Chondrocyte (in vitro differentiated cells): ENCODE measurements at regions not wholly inside any gene's neighbourhood (a gene's known extent, or its start where the extent isn't known, plus 50 kb on each side); places are given as distances from the start of the nearest gene placed in this dataset.
"Not testable (repeated sequence)": the region's sequence is repeated elsewhere in the genome, so short reads cannot be mapped to it uniquely, and the experiment has no call there.

Source experiments
- DNase-seq: peaks from one replicate; pipeline ENCODE4 v3.0.0; 2021; ENCODE audit warnings: mixed read lengths, low spot score
- H3K27ac Mint-ChIP-seq: one replicate; pipeline ENCODE4 v1.8.0; 2021; ENCODE audit warnings: mild to moderate bottlenecking, moderate library complexity, mixed read lengths; ENCODE audit not compliant: unreplicated experiment
- H3K27me3 Mint-ChIP-seq: 2 replicates; pipeline ENCODE4 v1.8.0; 2021; ENCODE audit warnings: low read depth, mixed read lengths
- H3K36me3 Mint-ChIP-seq: 2 replicates; pipeline ENCODE4 v1.8.0; 2021; ENCODE audit warnings: low read depth, mixed read lengths
- H3K4me1 Mint-ChIP-seq: 2 replicates; pipeline ENCODE4 v1.8.0; 2021; ENCODE audit warnings: low read depth, mild to moderate bottlenecking, mixed read lengths
- H3K4me3 Mint-ChIP-seq: one replicate; pipeline ENCODE4 v1.8.0; 2021; ENCODE audit warnings: mild to moderate bottlenecking, moderate library complexity, mixed read lengths; ENCODE audit not compliant: unreplicated experiment
- H3K9me3 Mint-ChIP-seq: 2 replicates; pipeline ENCODE4 v1.8.0; 2021; ENCODE audit warnings: low read depth, mixed read lengths
- CTCF ChIP-seq: fragments of 200-600 bp; sonication (generic); IDR thresholded peaks from 2 replicates; pipeline ENCODE4 v1.5.0; 2021; ENCODE audit warnings: antibody characterized with exemption, mild to moderate bottlenecking, moderate library complexity

GRCh38 chr6:27138837-27139755 is 108.4 kb upstream of the PRSS16 start:
- no peaks in the 10 kb centered on the region for H3K27me3 Mint-ChIP-seq
- H3K4me3 Mint-ChIP-seq: peak overlapping the region; percentile 94
- DNase-seq: no peak
- peaks cover 41% of the 10 kb centered on the region for H3K4me1 Mint-ChIP-seq
- peak overlapping the region; percentile 92 for H3K27ac Mint-ChIP-seq
- no peaks in the 10 kb centered on the region for H3K9me3 Mint-ChIP-seq
- peak; percentile 33 for TF ChIP-seq CTCF
- H3K36me3 Mint-ChIP-seq: no peaks in the 10 kb centered on the region

GRCh38 chr6:27139756-27140579 is 107.5 kb upstream of the PRSS16 start:
- H3K4me1 Mint-ChIP-seq: peaks cover 44% of the 10 kb centered on the region
- DNase-seq: no peak
- no peak for TF ChIP-seq CTCF
- H3K36me3 Mint-ChIP-seq: no peaks in the 10 kb centered on the region
- H3K27me3 Mint-ChIP-seq: no peaks in the 10 kb centered on the region
- H3K27ac Mint-ChIP-seq: peak overlapping the region; percentile 92
- no peaks in the 10 kb centered on the region for H3K9me3 Mint-ChIP-seq
- H3K4me3 Mint-ChIP-seq: peak overlapping the region; percentile 94

- peaks cover 44% of the 10 kb centered on the region for H3K4me1 Mint-ChIP-seq
- H3K27ac Mint-ChIP-seq: no peak overlapping the region
- no peaks in the 10 kb centered on the region for H3K9me3 Mint-ChIP-seq
- TF ChIP-seq CTCF: no peak
- H3K27me3 Mint-ChIP-seq: no peaks in the 10 kb centered on the region
- H3K36me3 Mint-ChIP-seq: no peaks in the 10 kb centered on the region
- peak overlapping the region; percentile 13 for H3K4me3 Mint-ChIP-seq
- DNase-seq: no peak
Observed at GRCh38 chr6:27140999-27141528, 106.4 kb upstream of the PRSS16 start.

GRCh38 chr6:27141529-27142015 is 105.9 kb upstream of the PRSS16 start:
- Mint-ChIP-seq H3K9me3 (no peaks in the 10 kb centered on the region), H3K4me3 (no peak overlapping the region), H3K27ac (no peak overlapping the region), H3K4me1 (peaks cover 44% of the 10 kb centered on the region), H3K27me3 (no peaks in the 10 kb centered on the region), H3K36me3 (no peaks in the 10 kb centered on the region)
- TF ChIP-seq CTCF: no peak
- DNase-seq: no peak

- not testable (repeated sequence) for H3K9me3 Mint-ChIP-seq, H3K27ac Mint-ChIP-seq, DNase-seq, H3K4me3 Mint-ChIP-seq, H3K36me3 Mint-ChIP-seq, H3K27me3 Mint-ChIP-seq
- H3K4me1 Mint-ChIP-seq: peaks cover 44% of the 10 kb centered on the region
Observed at GRCh38 chr6:27143020-27143388, 104.5 kb upstream of the PRSS16 start.
